HT1080 (cell line): ENCODE measurements at regions not wholly inside any gene's neighbourhood (a gene's known extent, or its start where the extent isn't known, plus 50 kb on each side); places are given as distances from the start of the nearest gene placed in this dataset.
A peak's percentile ranks its signal among the peaks of the same experiment; 100 is the strongest.

ENCODE experiments used
- DNase-seq: peaks from one replicate; pipeline ENCODE4 v3.0.0-alpha.2; 2015; ENCODE audit warnings: low read depth

- DNase-seq = no peak
Measured at GRCh38 chr1:69312055-69312732, 255.5 kb upstream of the LRRC7 start.

- no peak for DNase-seq
Measured at GRCh38 chr1:69313118-69313517, 254.6 kb upstream of the LRRC7 start.

- no peak for DNase-seq
Measured at GRCh38 chr1:69315416-69315815, 252.3 kb upstream of the LRRC7 start.

GRCh38 chr1:69315823-69316222, 251.9 kb upstream of the LRRC7 start:
- DNase-seq = no peak

- no peak for DNase-seq
Measured at GRCh38 chr1:69319287-69319686, 248.4 kb upstream of the LRRC7 start.

- DNase-seq = no peak
Measured at GRCh38 chr1:69320757-69321211, 246.9 kb upstream of the LRRC7 start.

GRCh38 chr1:69321311-69321710, 246.4 kb upstream of the LRRC7 start:
- DNase-seq = no peak

- no peak for DNase-seq
Measured at GRCh38 chr1:69328186-69328585, 239.5 kb upstream of the LRRC7 start.

GRCh38 chr1:69363236-69363635, 204.5 kb upstream of the LRRC7 start:
- DNase-seq = no peak

GRCh38 chr1:69373520-69373919, 194.2 kb upstream of the LRRC7 start:
- no peak for DNase-seq

GRCh38 chr1:69376408-69376807, 191.3 kb upstream of the LRRC7 start:
- DNase-seq = no peak

GRCh38 chr1:69377507-69377906, 190.2 kb upstream of the LRRC7 start:
- DNase-seq = no peak

- no peak for DNase-seq
Measured at GRCh38 chr1:69388044-69388443, 179.7 kb upstream of the LRRC7 start.

GRCh38 chr1:69400128-69400527, 167.6 kb upstream of the LRRC7 start:
- no peak for DNase-seq

GRCh38 chr1:69401879-69402278, 165.8 kb upstream of the LRRC7 start:
- peak; percentile 13 for DNase-seq

GRCh38 chr1:69403756-69404320, 163.9 kb upstream of the LRRC7 start:
- DNase-seq = no peak

- DNase-seq = no peak
Measured at GRCh38 chr1:69404486-69404885, 163.2 kb upstream of the LRRC7 start.

- no peak for DNase-seq
Measured at GRCh38 chr1:69406244-69406643, 161.5 kb upstream of the LRRC7 start.

- no peak for DNase-seq
Measured at GRCh38 chr1:69409731-69410456, 157.8 kb upstream of the LRRC7 start.

- DNase-seq = no peak
Measured at GRCh38 chr1:69410457-69410850, 157.3 kb upstream of the LRRC7 start.

- no peak for DNase-seq
Measured at GRCh38 chr1:69410893-69411292, 156.8 kb upstream of the LRRC7 start.

- DNase-seq = no peak
Measured at GRCh38 chr1:69411617-69412016, 156.1 kb upstream of the LRRC7 start.

GRCh38 chr1:69413129-69413528, 154.6 kb upstream of the LRRC7 start:
- DNase-seq = no peak
